B cell (primary cell): ENCODE measurements at regions not wholly inside any gene's neighbourhood (a gene's known extent, or its start where the extent isn't known, plus 50 kb on each side); places are given as distances from the start of the nearest gene placed in this dataset.
"Not testable (repeated sequence)": the region's sequence is repeated elsewhere in the genome, so short reads cannot be mapped to it uniquely, and the experiment has no call there.

ENCODE experiments used
- EZH2 ChIP-seq: IDR thresholded peaks from 2 replicates; pipeline ENCODE4 v1.6.1; 2012; ENCODE audit warnings: borderline replicate concordance, low read depth, mild to moderate bottlenecking, moderate library complexity, low read length; ENCODE audit not compliant: insufficient read depth, poor library complexity, severe bottlenecking
- TF ChIP-seq, protein P1 (sequence below): fragments of 200-600 bp; IDR thresholded peaks from one replicate; pipeline ENCODE4 v1.8.0; 2022; ENCODE audit warnings: antibody characterized with exemption, mild to moderate bottlenecking

DNA sequence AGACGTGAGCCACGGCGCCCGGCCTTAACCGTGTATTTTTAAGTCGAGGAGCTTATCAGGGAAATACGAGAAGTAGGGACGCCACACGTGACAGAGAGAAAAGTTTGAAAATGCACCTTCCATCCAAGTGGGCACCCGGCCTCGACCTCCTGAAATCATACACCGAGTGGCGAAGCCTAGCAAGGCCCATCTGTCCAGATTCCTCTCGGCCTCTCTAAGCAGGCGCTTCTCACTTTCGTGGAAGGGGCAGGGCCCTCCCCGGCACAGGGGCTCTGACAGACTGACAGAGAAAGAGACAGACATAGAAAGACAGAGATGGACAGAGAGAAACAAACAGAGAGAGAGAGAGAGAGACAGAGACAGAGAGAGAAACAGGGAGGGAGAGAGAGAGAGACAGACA, 1950.0 kb upstream of the DEFB115 start:
- TF ChIP-seq EZH2 = not testable (repeated sequence)
- TF ChIP-seq, protein P1, sequence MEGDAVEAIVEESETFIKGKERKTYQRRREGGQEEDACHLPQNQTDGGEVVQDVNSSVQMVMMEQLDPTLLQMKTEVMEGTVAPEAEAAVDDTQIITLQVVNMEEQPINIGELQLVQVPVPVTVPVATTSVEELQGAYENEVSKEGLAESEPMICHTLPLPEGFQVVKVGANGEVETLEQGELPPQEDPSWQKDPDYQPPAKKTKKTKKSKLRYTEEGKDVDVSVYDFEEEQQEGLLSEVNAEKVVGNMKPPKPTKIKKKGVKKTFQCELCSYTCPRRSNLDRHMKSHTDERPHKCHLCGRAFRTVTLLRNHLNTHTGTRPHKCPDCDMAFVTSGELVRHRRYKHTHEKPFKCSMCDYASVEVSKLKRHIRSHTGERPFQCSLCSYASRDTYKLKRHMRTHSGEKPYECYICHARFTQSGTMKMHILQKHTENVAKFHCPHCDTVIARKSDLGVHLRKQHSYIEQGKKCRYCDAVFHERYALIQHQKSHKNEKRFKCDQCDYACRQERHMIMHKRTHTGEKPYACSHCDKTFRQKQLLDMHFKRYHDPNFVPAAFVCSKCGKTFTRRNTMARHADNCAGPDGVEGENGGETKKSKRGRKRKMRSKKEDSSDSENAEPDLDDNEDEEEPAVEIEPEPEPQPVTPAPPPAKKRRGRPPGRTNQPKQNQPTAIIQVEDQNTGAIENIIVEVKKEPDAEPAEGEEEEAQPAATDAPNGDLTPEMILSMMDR = not testable (repeated sequence)
